ENCODE measurements at regions not wholly inside any gene's neighbourhood (a gene's known extent, or its start where the extent isn't known, plus 50 kb on each side); places are given as distances from the start of the nearest gene placed in this dataset.

DNA sequence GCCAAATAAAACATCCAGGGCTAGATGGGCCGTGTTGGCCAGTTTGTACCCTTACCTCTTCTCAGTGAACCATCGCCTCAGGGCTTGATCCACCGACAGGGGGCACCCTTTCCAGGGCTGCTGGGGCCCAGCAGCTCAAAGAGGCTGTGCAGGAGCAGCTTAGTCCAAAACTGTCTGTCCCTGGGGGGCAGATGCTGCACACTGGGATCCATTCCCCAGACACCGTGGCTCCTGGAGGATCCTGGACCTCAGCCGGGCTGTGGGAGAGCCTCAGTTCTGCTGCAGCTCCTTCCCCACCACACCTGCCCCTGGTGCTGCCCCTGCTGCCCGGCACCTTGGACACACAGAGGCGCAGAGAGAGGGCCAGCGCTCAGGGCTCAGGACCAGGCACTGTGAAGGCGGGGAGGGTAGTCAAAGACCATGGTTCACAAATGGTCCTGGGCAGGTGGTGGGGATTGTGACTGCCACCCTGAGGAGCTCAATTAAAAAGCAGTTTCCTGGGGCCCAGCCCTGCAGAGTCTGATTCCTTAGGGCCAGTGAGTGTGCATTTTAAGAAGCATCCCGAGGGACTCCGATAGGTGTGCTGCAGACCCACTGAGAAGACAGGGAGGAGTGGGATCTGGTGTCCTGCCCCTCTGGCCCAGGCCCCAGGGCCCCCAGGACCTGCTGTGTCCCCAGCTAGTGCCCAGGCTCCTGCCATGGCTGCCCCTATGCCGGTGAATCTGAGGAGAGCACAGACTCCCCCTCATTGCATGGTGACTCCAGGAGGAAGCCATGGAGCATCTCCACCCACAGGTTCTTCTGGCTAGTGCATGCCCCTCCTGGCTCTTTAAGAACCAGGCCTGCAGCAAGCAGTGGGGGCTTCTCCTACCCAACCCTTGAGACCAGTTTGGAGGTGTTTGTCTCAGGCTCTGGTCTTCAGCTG, 86.5 kb upstream of the PRR20G start:
- no peaks in the 10 kb centered on the region for H3K36me3 ChIP-seq (ENCODE audit: insufficient read depth, low read length)
- H3K4me2 ChIP-seq (ENCODE audit: low read length), result no peak overlapping the region
- no peaks in the 10 kb centered on the region for H3K4me1 ChIP-seq (ENCODE audit: insufficient read depth, low read length)
- FAIRE-seq, result no peak
- H3K79me2 ChIP-seq (ENCODE audit: insufficient read depth, low read length), result no peaks in the 10 kb centered on the region
- peaks cover 2% of the 10 kb centered on the region for H3K9me3 ChIP-seq (ENCODE audit: insufficient read depth, low read depth, low read length)
- H3K27me3 Mint-ChIP-seq (ENCODE audit: low read depth, unreplicated experiment), result peaks cover 39% of the 10 kb centered on the region
- H3K27me3 ChIP-seq (ENCODE audit: insufficient read depth, low read length), result peaks cover 5% of the 10 kb centered on the region
- H3K4me3 Mint-ChIP-seq (ENCODE audit: unreplicated experiment), result no peak overlapping the region
- H3K9ac ChIP-seq (ENCODE audit: low read length), result no peak overlapping the region
- no peak for DNase-seq (ENCODE audit: low read depth)
- no peak overlapping the region for H3K27ac Mint-ChIP-seq (ENCODE audit: unreplicated experiment)
- no peaks in the 10 kb centered on the region for H3K4me1 Mint-ChIP-seq (ENCODE audit: low read depth, unreplicated experiment)
- no peak overlapping the region for H2AFZ ChIP-seq (ENCODE audit: low read depth, low read length)
- H3K4me3 ChIP-seq (ENCODE audit: insufficient read depth, low read depth, low read length), result no peak overlapping the region
- H3K9me3 Mint-ChIP-seq (ENCODE audit: unreplicated experiment), result no peaks in the 10 kb centered on the region
- no peaks in the 10 kb centered on the region for H4K20me1 ChIP-seq (ENCODE audit: insufficient read depth, low read length)
- no peak for TF ChIP-seq EZH2 (IDR thresholded peaks at IDR 0.05; ENCODE audit: insufficient read depth, low read length)
- TF ChIP-seq, protein P1, sequence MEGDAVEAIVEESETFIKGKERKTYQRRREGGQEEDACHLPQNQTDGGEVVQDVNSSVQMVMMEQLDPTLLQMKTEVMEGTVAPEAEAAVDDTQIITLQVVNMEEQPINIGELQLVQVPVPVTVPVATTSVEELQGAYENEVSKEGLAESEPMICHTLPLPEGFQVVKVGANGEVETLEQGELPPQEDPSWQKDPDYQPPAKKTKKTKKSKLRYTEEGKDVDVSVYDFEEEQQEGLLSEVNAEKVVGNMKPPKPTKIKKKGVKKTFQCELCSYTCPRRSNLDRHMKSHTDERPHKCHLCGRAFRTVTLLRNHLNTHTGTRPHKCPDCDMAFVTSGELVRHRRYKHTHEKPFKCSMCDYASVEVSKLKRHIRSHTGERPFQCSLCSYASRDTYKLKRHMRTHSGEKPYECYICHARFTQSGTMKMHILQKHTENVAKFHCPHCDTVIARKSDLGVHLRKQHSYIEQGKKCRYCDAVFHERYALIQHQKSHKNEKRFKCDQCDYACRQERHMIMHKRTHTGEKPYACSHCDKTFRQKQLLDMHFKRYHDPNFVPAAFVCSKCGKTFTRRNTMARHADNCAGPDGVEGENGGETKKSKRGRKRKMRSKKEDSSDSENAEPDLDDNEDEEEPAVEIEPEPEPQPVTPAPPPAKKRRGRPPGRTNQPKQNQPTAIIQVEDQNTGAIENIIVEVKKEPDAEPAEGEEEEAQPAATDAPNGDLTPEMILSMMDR (IDR thresholded peaks at IDR 0.05; ENCODE audit: insufficient read depth, low read depth, low read length), result no peak
- H3K27ac ChIP-seq (ENCODE audit: low read depth, low read length), result no peak overlapping the region
- peaks cover 2% of the 10 kb centered on the region for H3K36me3 Mint-ChIP-seq (ENCODE audit: low read depth, unreplicated experiment)

DNA sequence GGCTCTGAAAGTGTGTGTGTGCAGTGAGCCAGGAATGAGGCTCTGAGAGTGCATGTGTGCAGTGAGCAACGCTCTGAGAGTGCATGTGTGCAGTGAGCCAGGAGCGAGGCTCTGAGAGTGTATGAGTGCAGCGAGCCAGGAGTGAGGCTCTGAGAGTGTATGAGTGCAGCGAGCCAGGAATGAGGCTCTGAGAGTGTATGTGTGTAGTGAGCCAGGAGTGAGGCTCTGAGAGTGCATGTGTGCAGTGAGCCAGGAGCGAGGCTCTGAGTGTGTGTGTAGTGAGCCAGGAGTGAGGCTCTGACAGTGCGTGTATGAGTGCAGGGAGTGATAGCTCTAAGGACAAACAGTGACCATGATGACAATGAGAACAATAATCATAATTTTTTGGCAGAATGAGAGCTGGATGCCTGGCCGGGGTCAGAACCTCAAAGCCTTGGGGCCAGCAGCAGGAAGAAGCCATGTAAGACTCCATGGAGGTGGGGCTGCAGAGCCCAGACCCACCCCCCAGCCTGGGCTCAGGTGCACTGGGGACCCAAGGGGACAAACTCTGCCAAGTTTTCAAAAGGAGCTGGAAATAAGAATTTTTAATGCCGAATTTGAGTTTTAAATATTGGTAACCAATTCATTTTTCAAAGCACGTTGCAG, 85.7 kb upstream of the PRR20G start:
- Mint-ChIP-seq H3K27ac (ENCODE audit: unreplicated experiment) (no peak overlapping the region), H3K36me3 (ENCODE audit: low read depth, unreplicated experiment) (peaks cover 2% of the 10 kb centered on the region), H3K27me3 (ENCODE audit: low read depth, unreplicated experiment) (peaks cover 46% of the 10 kb centered on the region)

More for the DNA sequence above, 85.7 kb upstream of the PRR20G start:
- DNase-seq (ENCODE audit: low read depth) (no peak), FAIRE-seq (no peak)
- Histone ChIP-seq H2AFZ (ENCODE audit: low read depth, low read length) (no peak overlapping the region), H4K20me1 (ENCODE audit: insufficient read depth, low read length) (no peaks in the 10 kb centered on the region), H3K4me2 (ENCODE audit: low read length) (no peak overlapping the region), H3K9me3 (ENCODE audit: insufficient read depth, low read depth, low read length) (peaks cover 2% of the 10 kb centered on the region), H3K36me3 (ENCODE audit: insufficient read depth, low read length) (no peaks in the 10 kb centered on the region), H3K4me3 (ENCODE audit: insufficient read depth, low read depth, low read length) (no peak overlapping the region), H3K27me3 (ENCODE audit: insufficient read depth, low read length) (peaks cover 5% of the 10 kb centered on the region), H3K79me2 (ENCODE audit: insufficient read depth, low read length) (no peaks in the 10 kb centered on the region), H3K4me1 (ENCODE audit: insufficient read depth, low read length) (no peaks in the 10 kb centered on the region), H3K9ac (ENCODE audit: low read length) (no peak overlapping the region), H3K27ac (ENCODE audit: low read depth, low read length) (no peak overlapping the region)
- no peaks in the 10 kb centered on the region for H3K4me1 Mint-ChIP-seq (ENCODE audit: low read depth, unreplicated experiment)
- H3K9me3 Mint-ChIP-seq (ENCODE audit: unreplicated experiment), result no peaks in the 10 kb centered on the region
- no peak overlapping the region for H3K4me3 Mint-ChIP-seq (ENCODE audit: unreplicated experiment)
- TF ChIP-seq, protein P1 (IDR thresholded peaks at IDR 0.05; ENCODE audit: insufficient read depth, low read depth, low read length), result no peak
- no peak for TF ChIP-seq EZH2 (IDR thresholded peaks at IDR 0.05; ENCODE audit: insufficient read depth, low read length)
